Lower lobe of right lung (tissue), 2 donors: ENCODE measurements at regions not wholly inside any gene's neighbourhood (a gene's known extent, or its start where the extent isn't known, plus 50 kb on each side); places are given as distances from the start of the nearest gene placed in this dataset.

Source experiments
- ATAC-seq, 2 donors: fragments of 200-7000 bp; cut with Tn5 transposase; one replicate each; pipeline ENCODE4 v1.9.1; 2020 to 2022; ENCODE audit warnings: mild to moderate bottlenecking in 2 of 2, moderate library complexity in 2 of 2
- DNase-seq: peaks from one replicate; pipeline ENCODE4 v3.0.0-alpha.2; 2020
- H3K27ac ChIP-seq: fragments of 200-600 bp; one replicate; pipeline ENCODE4 v1.8.0; 2022
- H3K27me3 ChIP-seq: fragments of 200-600 bp; one replicate; pipeline ENCODE4 v1.8.0; 2022; ENCODE audit warnings: low read depth
- H3K36me3 ChIP-seq: fragments of 200-600 bp; one replicate; pipeline ENCODE4 v1.8.0; 2022; ENCODE audit warnings: mild to moderate bottlenecking
- H3K4me1 ChIP-seq: fragments of 200-600 bp; one replicate; pipeline ENCODE4 v1.8.0; 2022
- H3K4me3 ChIP-seq: fragments of 200-600 bp; one replicate; pipeline ENCODE4 v1.8.0; 2022; ENCODE audit warnings: mild to moderate bottlenecking
- H3K9me3 ChIP-seq: fragments of 200-600 bp; one replicate; pipeline ENCODE4 v1.8.0; 2022
- intact Hi-C: fragments of 100-400 bp; cut with DNase I; formaldehyde crosslinking; loops from one replicate; pipeline ENCODE4 v1.11.0; 2022
- TF ChIP-seq, protein P1 (sequence below): fragments of 200-600 bp; IDR thresholded peaks from one replicate; pipeline ENCODE4 v1.8.0; 2022; ENCODE audit warnings: antibody characterized with exemption, mild to moderate bottlenecking
- donor health status: DM: no; HTN: yes; CAD: no; lungs with severe emphysema.

- intact Hi-C loops, result no loop called here
- H3K4me3 ChIP-seq, result no peak overlapping the region
- no peak overlapping the region for H3K27ac ChIP-seq
These were observed 83.1 kb upstream of the STAC start for GRCh38 chr3:36297195-36297594.

GRCh38 chr3:36298188-36298587 lies 82.1 kb upstream of the STAC start:
- Histone ChIP-seq H3K9me3 (no peaks in the 10 kb centered on the region), H3K27me3 (no peaks in the 10 kb centered on the region), H3K4me3 (no peak overlapping the region), H3K27ac (no peak overlapping the region), H3K4me1 (no peaks in the 10 kb centered on the region), H3K36me3 (no peaks in the 10 kb centered on the region)
- no peak for DNase-seq
- TF ChIP-seq, protein P1, sequence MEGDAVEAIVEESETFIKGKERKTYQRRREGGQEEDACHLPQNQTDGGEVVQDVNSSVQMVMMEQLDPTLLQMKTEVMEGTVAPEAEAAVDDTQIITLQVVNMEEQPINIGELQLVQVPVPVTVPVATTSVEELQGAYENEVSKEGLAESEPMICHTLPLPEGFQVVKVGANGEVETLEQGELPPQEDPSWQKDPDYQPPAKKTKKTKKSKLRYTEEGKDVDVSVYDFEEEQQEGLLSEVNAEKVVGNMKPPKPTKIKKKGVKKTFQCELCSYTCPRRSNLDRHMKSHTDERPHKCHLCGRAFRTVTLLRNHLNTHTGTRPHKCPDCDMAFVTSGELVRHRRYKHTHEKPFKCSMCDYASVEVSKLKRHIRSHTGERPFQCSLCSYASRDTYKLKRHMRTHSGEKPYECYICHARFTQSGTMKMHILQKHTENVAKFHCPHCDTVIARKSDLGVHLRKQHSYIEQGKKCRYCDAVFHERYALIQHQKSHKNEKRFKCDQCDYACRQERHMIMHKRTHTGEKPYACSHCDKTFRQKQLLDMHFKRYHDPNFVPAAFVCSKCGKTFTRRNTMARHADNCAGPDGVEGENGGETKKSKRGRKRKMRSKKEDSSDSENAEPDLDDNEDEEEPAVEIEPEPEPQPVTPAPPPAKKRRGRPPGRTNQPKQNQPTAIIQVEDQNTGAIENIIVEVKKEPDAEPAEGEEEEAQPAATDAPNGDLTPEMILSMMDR, result no peak
- ATAC-seq, result no peak
- intact Hi-C loops, result no loop called here

More at GRCh38 chr3:36297195-36297594, 83.1 kb upstream of the STAC start:
- TF ChIP-seq, protein P1, result no peak
- no peaks in the 10 kb centered on the region for H3K4me1 ChIP-seq
- H3K27me3 ChIP-seq, result no peaks in the 10 kb centered on the region
- ATAC-seq, result no peak
- DNase-seq, result no peak
- H3K36me3 ChIP-seq, result no peaks in the 10 kb centered on the region
- no peaks in the 10 kb centered on the region for H3K9me3 ChIP-seq

GRCh38 chr3:36302158-36302509 lies 78.2 kb upstream of the STAC start:
- DNase-seq (no peak), ATAC-seq (no peak)
- no peaks in the 10 kb centered on the region for H3K36me3 ChIP-seq
- no peak overlapping the region for H3K4me3 ChIP-seq
- no peak overlapping the region for H3K27ac ChIP-seq
- TF ChIP-seq, protein P1, result no peak
- no peaks in the 10 kb centered on the region for H3K27me3 ChIP-seq
- no peaks in the 10 kb centered on the region for H3K4me1 ChIP-seq
- intact Hi-C loops, result no loop called here
- H3K9me3 ChIP-seq, result no peaks in the 10 kb centered on the region

DNA sequence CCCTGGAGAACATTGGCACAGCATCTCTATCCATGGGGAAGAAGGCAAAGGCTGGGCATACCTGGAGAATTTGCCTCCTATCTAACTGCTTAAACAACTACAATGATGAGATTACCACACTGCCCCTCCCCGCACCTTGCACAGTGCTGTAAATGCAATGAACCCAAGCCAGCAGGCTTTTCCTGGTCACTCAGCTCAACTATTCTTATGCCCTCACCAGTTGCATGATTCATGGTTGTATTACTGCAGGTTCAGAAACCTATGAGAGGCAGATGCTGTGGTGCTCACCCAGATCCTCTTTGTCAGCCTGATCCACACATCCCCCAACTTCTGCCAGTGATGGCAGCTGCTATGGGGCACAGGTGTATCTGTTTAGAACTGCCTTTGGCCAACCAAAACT lies 77.7 kb upstream of the STAC start:
- no peaks in the 10 kb centered on the region for H3K9me3 ChIP-seq
- DNase-seq (no peak), ATAC-seq (no peak)
- TF ChIP-seq, protein P1, result no peak
- no peak overlapping the region for H3K4me3 ChIP-seq
- H3K27ac ChIP-seq, result no peak overlapping the region
- H3K36me3 ChIP-seq, result no peaks in the 10 kb centered on the region
- intact Hi-C loops, result no loop called here
- no peaks in the 10 kb centered on the region for H3K4me1 ChIP-seq
- no peaks in the 10 kb centered on the region for H3K27me3 ChIP-seq

DNA sequence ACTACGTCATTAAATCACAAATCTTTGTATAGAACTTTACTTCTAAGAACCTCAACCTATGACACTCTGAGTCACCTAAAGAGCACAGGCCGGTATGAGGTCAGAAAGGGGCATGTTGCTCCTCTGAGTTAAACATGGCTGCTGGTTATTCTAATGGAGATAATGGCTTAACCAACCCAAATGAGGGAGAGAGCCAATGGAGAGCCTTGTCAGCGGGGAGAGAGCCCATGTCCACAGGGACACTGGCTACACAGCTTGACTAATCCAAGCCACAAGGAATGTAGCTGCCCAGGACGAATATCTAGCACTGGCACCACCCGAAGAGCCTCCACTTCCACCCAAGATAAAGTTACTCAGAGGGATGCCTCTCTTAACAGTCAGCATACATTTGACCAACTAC lies 77.0 kb upstream of the STAC start:
- no peaks in the 10 kb centered on the region for H3K36me3 ChIP-seq
- H3K27ac ChIP-seq, result no peak overlapping the region
- DNase-seq (no peak), ATAC-seq (no peak)
- no peaks in the 10 kb centered on the region for H3K27me3 ChIP-seq
- H3K4me1 ChIP-seq, result no peaks in the 10 kb centered on the region
- no peak overlapping the region for H3K4me3 ChIP-seq
- TF ChIP-seq, protein P1, result no peak
- no peaks in the 10 kb centered on the region for H3K9me3 ChIP-seq
- intact Hi-C loops, result no loop called here

- ATAC-seq (no peak), DNase-seq (no peak)
- H3K27ac ChIP-seq, result no peak overlapping the region
- TF ChIP-seq, protein P1, result no peak
- H3K4me1 ChIP-seq, result no peaks in the 10 kb centered on the region
- H3K4me3 ChIP-seq, result no peak overlapping the region
- no peaks in the 10 kb centered on the region for H3K9me3 ChIP-seq
- intact Hi-C loops, result no loop called here
- no peaks in the 10 kb centered on the region for H3K27me3 ChIP-seq
- no peaks in the 10 kb centered on the region for H3K36me3 ChIP-seq
These were observed 74.3 kb upstream of the STAC start for GRCh38 chr3:36305929-36306520.
